ENCODE measurements at regions not wholly inside any gene's neighbourhood (a gene's known extent, or its start where the extent isn't known, plus 50 kb on each side); places are given as distances from the start of the nearest gene placed in this dataset.

GRCh38 chr4:164379694-164380093, 374.2 kb upstream of the SMIM31 start:
- Histone ChIP-seq H3K27ac (no peak overlapping the region), H2AFZ (no peak overlapping the region), H3K27me3 (replicated peaks; ENCODE audit: insufficient read depth) (peaks cover 11% of the 10 kb centered on the region; the same call in 1 of the 2 replicates), H3F3A (ENCODE audit: insufficient read depth) (no peaks in the 10 kb centered on the region), H3K4me3 (no peak overlapping the region), H4K20me1 (ENCODE audit: insufficient read depth) (no peaks in the 10 kb centered on the region), H3K4me2 (ENCODE audit: unreplicated experiment) (no peak overlapping the region), H3K9me2 (ENCODE audit: insufficient read depth) (no peaks in the 10 kb centered on the region), H3K4me1 (ENCODE audit: insufficient read depth) (no peaks in the 10 kb centered on the region), H3K36me3 (ENCODE audit: low read depth) (no peaks in the 10 kb centered on the region), H3K9ac (no peak overlapping the region), H3K9me3 (ENCODE audit: low read depth) (no peaks in the 10 kb centered on the region), H3K79me2 (ENCODE audit: insufficient read depth) (no peaks in the 10 kb centered on the region)
- in situ Hi-C loops (cut with MboI), result no loop called here
- no peak for DNase-seq
- WGBS, 2 experiments (ENCODE audit: low coverage in 1 of 2, low lambda C conversion rate in 2 of 2, missing lambda C conversion rate in 2 of 2), result 13 to 14% methylated on average over 3 of the region's 3 CpGs
- no peak for TF ChIP-seq EZH2 (IDR thresholded peaks at IDR 0.05; ENCODE audit: insufficient read depth, poor library complexity, severe bottlenecking)
- no peak for TF ChIP-seq EZH2phosphoT487 (IDR thresholded peaks at IDR 0.05; ENCODE audit: insufficient read depth, low read depth)

DNA sequence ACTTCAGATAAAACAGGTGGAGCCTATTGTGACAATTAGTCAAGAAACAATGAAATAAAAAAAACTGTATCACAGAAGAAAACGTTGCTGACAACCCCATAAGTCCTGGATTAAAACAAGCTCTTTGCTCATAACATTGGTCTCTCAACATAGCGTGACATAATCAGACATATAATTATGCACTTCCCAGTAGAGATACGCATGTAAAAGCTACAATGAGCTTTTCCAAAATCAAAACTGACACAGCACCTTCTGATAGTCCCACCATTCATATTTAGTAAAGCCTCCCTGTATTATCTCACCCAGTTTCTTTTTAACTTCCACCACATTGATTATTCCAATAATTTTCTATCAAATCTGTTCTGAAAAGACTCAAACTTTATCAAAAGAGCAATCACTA, 372.1 kb upstream of the SMIM31 start:
- no peak overlapping the region for H3K4me2 ChIP-seq (ENCODE audit: unreplicated experiment)
- no peaks in the 10 kb centered on the region for H3K4me1 ChIP-seq (ENCODE audit: insufficient read depth)
- H4K20me1 ChIP-seq (ENCODE audit: insufficient read depth), result no peaks in the 10 kb centered on the region
- no peak overlapping the region for H3K27ac ChIP-seq
- H3K9me3 ChIP-seq (ENCODE audit: low read depth), result no peaks in the 10 kb centered on the region
- H3F3A ChIP-seq (ENCODE audit: insufficient read depth), result no peaks in the 10 kb centered on the region
- 28 to 29% methylated on average over 3 of the region's 3 CpGs for WGBS, 2 experiments (ENCODE audit: low coverage in 1 of 2, low lambda C conversion rate in 2 of 2, missing lambda C conversion rate in 2 of 2)
- H3K27me3 ChIP-seq (replicated peaks; ENCODE audit: insufficient read depth), result peaks cover 11% of the 10 kb centered on the region; the same call in 1 of the 2 replicates
- no peaks in the 10 kb centered on the region for H3K36me3 ChIP-seq (ENCODE audit: low read depth)
- in situ Hi-C loops (cut with MboI), result no loop called here
- H3K79me2 ChIP-seq (ENCODE audit: insufficient read depth), result no peaks in the 10 kb centered on the region
- no peaks in the 10 kb centered on the region for H3K9me2 ChIP-seq (ENCODE audit: insufficient read depth)
- TF ChIP-seq EZH2 (IDR thresholded peaks at IDR 0.05; ENCODE audit: insufficient read depth, poor library complexity, severe bottlenecking) (no peak), EZH2phosphoT487 (IDR thresholded peaks at IDR 0.05; ENCODE audit: insufficient read depth, low read depth) (no peak)
- H2AFZ ChIP-seq, result no peak overlapping the region
- H3K9ac ChIP-seq, result no peak overlapping the region
- no peak overlapping the region for H3K4me3 ChIP-seq
- no peak for DNase-seq

DNA sequence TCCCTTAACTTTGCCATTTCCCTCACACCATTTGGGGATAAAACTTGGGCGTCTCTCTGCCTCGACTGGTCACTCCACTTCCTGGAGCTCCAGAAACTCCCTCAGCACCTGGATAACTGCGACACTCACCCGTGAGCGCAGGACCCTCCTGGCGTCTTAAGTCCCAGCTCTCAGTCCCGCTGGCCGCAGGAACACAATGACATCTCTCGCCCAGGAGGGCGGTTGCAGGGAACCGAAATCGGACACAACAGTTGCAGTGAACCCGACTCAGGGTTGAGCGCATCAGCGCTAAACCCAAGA, 370.9 kb upstream of the SMIM31 start:
- no peak overlapping the region for H3K27ac ChIP-seq
- no peak overlapping the region for H2AFZ ChIP-seq
- DNase-seq, result peak; percentile 0
- H3K4me3 ChIP-seq, result no peak overlapping the region
- H4K20me1 ChIP-seq (ENCODE audit: insufficient read depth), result no peaks in the 10 kb centered on the region
- TF ChIP-seq EZH2phosphoT487 (IDR thresholded peaks at IDR 0.05; ENCODE audit: insufficient read depth, low read depth) (no peak), EZH2 (IDR thresholded peaks at IDR 0.05; ENCODE audit: insufficient read depth, poor library complexity, severe bottlenecking) (no peak)
- peaks cover 11% of the 10 kb centered on the region; the same call in 1 of the 2 replicates for H3K27me3 ChIP-seq (replicated peaks; ENCODE audit: insufficient read depth)
- WGBS, 2 experiments (ENCODE audit: low coverage in 1 of 2, low lambda C conversion rate in 2 of 2, missing lambda C conversion rate in 2 of 2), result 0 to 7% methylated on average over 11 to 14 of the region's 15 CpGs
- H3K36me3 ChIP-seq (ENCODE audit: low read depth), result no peaks in the 10 kb centered on the region
- H3K9me3 ChIP-seq (ENCODE audit: low read depth), result no peaks in the 10 kb centered on the region
- H3K9ac ChIP-seq, result no peak overlapping the region
- no peaks in the 10 kb centered on the region for H3F3A ChIP-seq (ENCODE audit: insufficient read depth)
- in situ Hi-C loops (cut with MboI), result no loop called here
- H3K4me2 ChIP-seq (ENCODE audit: unreplicated experiment), result no peak overlapping the region
- H3K9me2 ChIP-seq (ENCODE audit: insufficient read depth), result no peaks in the 10 kb centered on the region
- H3K4me1 ChIP-seq (ENCODE audit: insufficient read depth), result no peaks in the 10 kb centered on the region
- H3K79me2 ChIP-seq (ENCODE audit: insufficient read depth), result no peaks in the 10 kb centered on the region

DNA sequence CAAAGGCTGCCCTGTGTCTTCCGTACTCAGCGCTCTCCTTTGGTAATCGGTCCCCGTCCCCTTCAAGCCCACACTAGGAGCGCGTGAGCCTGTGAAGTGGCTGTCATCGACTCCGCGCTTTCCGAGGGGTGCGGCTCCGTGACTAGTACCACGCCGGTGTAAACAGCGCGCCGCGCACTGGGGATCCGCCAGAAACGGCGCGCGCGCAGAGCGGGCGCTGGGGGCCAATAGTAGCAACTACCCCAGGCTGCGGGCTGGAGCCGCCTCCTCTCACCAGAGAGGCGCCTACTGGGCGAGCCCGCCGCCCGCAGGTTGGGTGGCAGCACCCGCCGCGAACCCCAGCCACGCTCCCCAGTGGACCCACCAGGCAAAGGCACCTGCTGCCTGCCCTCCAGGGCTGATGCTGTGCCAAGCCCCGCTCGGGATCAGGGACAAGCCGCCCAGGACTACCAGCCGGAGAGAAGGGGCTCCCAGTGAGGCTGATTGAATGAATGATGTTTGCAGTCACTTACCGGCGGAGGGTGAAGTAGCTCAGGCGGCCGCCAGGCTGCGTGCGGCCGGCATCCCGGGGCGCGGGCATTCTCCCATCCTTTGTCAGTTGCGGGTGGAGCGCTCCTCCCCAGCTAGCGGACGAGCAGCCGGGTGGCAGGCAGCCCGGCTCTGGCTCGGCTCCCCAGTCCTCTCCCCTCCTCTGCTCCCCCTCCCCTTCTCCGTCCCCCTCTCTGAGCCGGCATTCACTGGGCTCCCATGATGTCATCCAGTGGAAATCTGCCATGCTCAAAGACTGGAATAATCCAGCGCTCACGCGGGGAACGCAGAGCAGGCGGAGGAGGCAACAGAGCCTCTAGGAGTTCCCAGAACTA, 370.3 kb upstream of the SMIM31 start:
- H3K4me2 ChIP-seq (ENCODE audit: unreplicated experiment), result no peak overlapping the region
- no peaks in the 10 kb centered on the region for H3K9me2 ChIP-seq (ENCODE audit: insufficient read depth)
- H4K20me1 ChIP-seq (ENCODE audit: insufficient read depth), result no peaks in the 10 kb centered on the region
- in situ Hi-C loops (cut with MboI), result no loop called here
- no peak overlapping the region for H2AFZ ChIP-seq
- no peak overlapping the region for H3K9ac ChIP-seq
- H3K9me3 ChIP-seq (ENCODE audit: low read depth), result no peaks in the 10 kb centered on the region
- 4% methylated on average over 34 to 48 of the region's 65 CpGs for WGBS, 2 experiments (ENCODE audit: low coverage in 1 of 2, low lambda C conversion rate in 2 of 2, missing lambda C conversion rate in 2 of 2)
- H3K4me1 ChIP-seq (ENCODE audit: insufficient read depth), result no peaks in the 10 kb centered on the region
- no peaks in the 10 kb centered on the region for H3K79me2 ChIP-seq (ENCODE audit: insufficient read depth)
- peak; percentile 6 for DNase-seq
- no peak for TF ChIP-seq EZH2 (IDR thresholded peaks at IDR 0.05; ENCODE audit: insufficient read depth, poor library complexity, severe bottlenecking)
- TF ChIP-seq EZH2phosphoT487 (IDR thresholded peaks at IDR 0.05; ENCODE audit: insufficient read depth, low read depth), result no peak
- H3F3A ChIP-seq (ENCODE audit: insufficient read depth), result no peaks in the 10 kb centered on the region
- H3K36me3 ChIP-seq (ENCODE audit: low read depth), result no peaks in the 10 kb centered on the region
- no peak overlapping the region for H3K27ac ChIP-seq
- peaks cover 11% of the 10 kb centered on the region; the same call in 1 of the 2 replicates for H3K27me3 ChIP-seq (replicated peaks; ENCODE audit: insufficient read depth)
- no peak overlapping the region for H3K4me3 ChIP-seq

Data from GM23248 (cell line).